Neural cell (in vitro differentiated cells): ENCODE measurements at regions not wholly inside any gene's neighbourhood (a gene's known extent, or its start where the extent isn't known, plus 50 kb on each side); places are given as distances from the start of the nearest gene placed in this dataset.
"Not testable (repeated sequence)": the region's sequence is repeated elsewhere in the genome, so short reads cannot be mapped to it uniquely, and the experiment has no call there.

Experiments
- H2AFZ ChIP-seq: fragments of 200-600, 300-800 bp; sonication (generic), shearing (Covaris generic); 2 replicates; pipeline ENCODE4 v1.6.0; 2014; ENCODE audit warnings: low read depth, mild to moderate bottlenecking, antibody characterized with exemption, low read length, moderate library complexity
- H3F3A ChIP-seq: fragments of 200-600 bp; shearing (Covaris generic); 2 replicates; pipeline ENCODE4 v1.6.1; 2016; ENCODE audit warnings: mild to moderate bottlenecking, moderate library complexity, mixed read lengths, antibody characterized with exemption, low read length; ENCODE audit not compliant: insufficient read depth, poor library complexity, severe bottlenecking
- H3K27ac ChIP-seq: fragments of 200-600, 300-800 bp; sonication (generic), shearing (Covaris generic); 2 replicates; pipeline ENCODE4 v1.5.1; 2014; ENCODE audit warnings: mild to moderate bottlenecking, low read length, moderate library complexity
- H3K27me3 ChIP-seq: fragments of 300-800, 200-600 bp; sonication (generic), shearing (Covaris generic); 2 replicates; pipeline ENCODE4 v1.6.0; 2014; ENCODE audit warnings: mild to moderate bottlenecking, low read depth, low read length, moderate library complexity; ENCODE audit not compliant: insufficient read depth
- H3K36me3 ChIP-seq: fragments of 300-800, 200-600 bp; sonication (generic), shearing (Covaris generic); 2 replicates; pipeline ENCODE4 v1.5.1; 2014; ENCODE audit warnings: mild to moderate bottlenecking, antibody characterized with exemption, low read length, moderate library complexity; ENCODE audit not compliant: insufficient read depth
- H3K4me2 ChIP-seq: fragments of 300-800, 200-600 bp; sonication (generic), shearing (Covaris generic); 2 replicates; pipeline ENCODE4 v1.6.0; 2014; ENCODE audit warnings: mild to moderate bottlenecking, low read length
- H3K4me3 ChIP-seq: fragments of 300-800, 200-600 bp; sonication (generic), shearing (Covaris generic); 2 replicates; pipeline ENCODE4 v1.5.1; 2014; ENCODE audit warnings: mild to moderate bottlenecking, low read length, moderate library complexity
- H3K79me2 ChIP-seq: fragments of 200-600 bp; shearing (Covaris generic); replicated peaks from 2 replicates; pipeline ENCODE4 v1.6.0; 2014; ENCODE audit warnings: mild to moderate bottlenecking, low read length, moderate library complexity; ENCODE audit not compliant: insufficient read depth
- H3K9ac ChIP-seq: fragments of 300-800, 200-600 bp; sonication (generic), shearing (Covaris generic); 2 replicates; pipeline ENCODE4 v1.6.1; 2016; ENCODE audit warnings: mild to moderate bottlenecking, low read length, mixed read lengths
- H3K9me2 ChIP-seq: fragments of 200-600 bp; shearing (Covaris generic); 2 replicates; pipeline ENCODE4 v1.6.1; 2016; ENCODE audit warnings: mild to moderate bottlenecking, low read length, mixed read lengths; ENCODE audit not compliant: insufficient read depth
- H3K9me3 ChIP-seq: fragments of 200-600, 300-800 bp; sonication (generic), shearing (Covaris generic); 2 replicates; pipeline ENCODE4 v1.6.1; 2016; ENCODE audit warnings: mild to moderate bottlenecking, mixed run types, low read length, moderate library complexity, mixed read lengths
- H4K20me1 ChIP-seq: fragments of 200-600 bp; shearing (Covaris generic); 2 replicates; pipeline ENCODE4 v1.6.1; 2016; ENCODE audit warnings: mild to moderate bottlenecking, mixed run types; ENCODE audit not compliant: insufficient read depth
- CTCF ChIP-seq: fragments of 450-650 bp; IDR thresholded peaks from 2 replicates; pipeline ENCODE4 v1.5.1; 2014; ENCODE audit warnings: antibody characterized with exemption, mild to moderate bottlenecking, moderate library complexity; ENCODE audit not compliant: poor library complexity, severe bottlenecking
- EP300 ChIP-seq: fragments of 450-650 bp; conservative IDR thresholded peaks from 2 replicates; pipeline ENCODE4 v1.6.1; 2014; ENCODE audit warnings: antibody characterized with exemption, mild to moderate bottlenecking, moderate library complexity; ENCODE audit not compliant: poor library complexity, severe bottlenecking
- EZH2 ChIP-seq: fragments of 200-600, 300-800 bp; shearing (Covaris generic), sonication (generic); IDR thresholded peaks from 2 replicates; pipeline ENCODE4 v1.6.1; 2014; ENCODE audit warnings: antibody characterized with exemption, low read length, borderline replicate concordance, mild to moderate bottlenecking; ENCODE audit not compliant: insufficient read depth, poor library complexity, severe bottlenecking
- MXI1 ChIP-seq: fragments of 450-650 bp; conservative IDR thresholded peaks from 2 replicates; pipeline ENCODE4 v1.6.1; 2014; ENCODE audit warnings: antibody characterized with exemption, mild to moderate bottlenecking; ENCODE audit not compliant: poor library complexity, severe bottlenecking
- POLR2AphosphoS5 ChIP-seq: IDR thresholded peaks from 2 replicates; pipeline ENCODE4 v1.6.1; 2012
- RAD21 ChIP-seq: fragments of 450-650 bp; conservative IDR thresholded peaks from 2 replicates; pipeline ENCODE4 v1.6.1; 2014; ENCODE audit warnings: antibody characterized with exemption, mild to moderate bottlenecking, moderate library complexity
- REST ChIP-seq: IDR thresholded peaks from 2 replicates; pipeline ENCODE4 v1.6.1; 2012; ENCODE audit warnings: borderline replicate concordance
- SMC3 ChIP-seq: fragments of 450-650 bp; conservative IDR thresholded peaks from 2 replicates; pipeline ENCODE4 v1.6.1; 2014; ENCODE audit warnings: antibody characterized with exemption, mild to moderate bottlenecking, moderate library complexity; ENCODE audit not compliant: poor library complexity
- TAF1 ChIP-seq: IDR thresholded peaks from 2 replicates; pipeline ENCODE4 v1.6.1; 2012; ENCODE audit warnings: low read depth

GRCh38 chr15:96213896-96214295 is 116.6 kb upstream of the NR2F2 start:
- no peak overlapping the region for H3K4me2 ChIP-seq
- H3K9me3 ChIP-seq = no peaks in the 10 kb centered on the region
- H3K9ac ChIP-seq = no peak overlapping the region
- H3K36me3 ChIP-seq = no peaks in the 10 kb centered on the region
- TF ChIP-seq CTCF (no peak), REST (no peak), MXI1 (no peak), POLR2AphosphoS5 (no peak), EP300 (no peak), RAD21 (no peak), TAF1 (no peak), SMC3 (no peak), EZH2 (no peak)
- H3K27me3 ChIP-seq = no peaks in the 10 kb centered on the region
- no peaks in the 10 kb centered on the region for H4K20me1 ChIP-seq
- no peaks in the 10 kb centered on the region for H3F3A ChIP-seq
- no peak overlapping the region for H3K27ac ChIP-seq
- H3K9me2 ChIP-seq = no peaks in the 10 kb centered on the region
- H3K4me3 ChIP-seq = no peak overlapping the region
- H2AFZ ChIP-seq = no peak overlapping the region
- no peaks in the 10 kb centered on the region for H3K79me2 ChIP-seq

GRCh38 chr15:96216481-96216880 is 114.0 kb upstream of the NR2F2 start:
- not testable (repeated sequence) for H3K9ac ChIP-seq, H3K27me3 ChIP-seq, H4K20me1 ChIP-seq, H3F3A ChIP-seq, H3K9me2 ChIP-seq, H3K36me3 ChIP-seq, H3K4me2 ChIP-seq, H3K79me2 ChIP-seq, H3K4me3 ChIP-seq, H2AFZ ChIP-seq, H3K27ac ChIP-seq, H3K9me3 ChIP-seq

GRCh38 chr15:96217983-96218382 is 112.5 kb upstream of the NR2F2 start:
- H3K4me3 ChIP-seq = no peak overlapping the region
- no peaks in the 10 kb centered on the region for H4K20me1 ChIP-seq
- H2AFZ ChIP-seq = no peak overlapping the region
- TF ChIP-seq RAD21 (no peak), EP300 (no peak), CTCF (no peak)
- no peak overlapping the region for H3K27ac ChIP-seq
- H3K9me2 ChIP-seq = no peaks in the 10 kb centered on the region
- no peaks in the 10 kb centered on the region for H3K9me3 ChIP-seq
- no peaks in the 10 kb centered on the region for H3F3A ChIP-seq
- no peaks in the 10 kb centered on the region for H3K79me2 ChIP-seq
- no peaks in the 10 kb centered on the region for H3K36me3 ChIP-seq
- no peak overlapping the region for H3K9ac ChIP-seq
- H3K27me3 ChIP-seq = no peaks in the 10 kb centered on the region
- no peak overlapping the region for H3K4me2 ChIP-seq
